ENCODE measurements at regions not wholly inside any gene's neighbourhood (a gene's known extent, or its start where the extent isn't known, plus 50 kb on each side); places are given as distances from the start of the nearest gene placed in this dataset.

- DNase-seq (ENCODE audit: low spot score) = no peak
- Histone ChIP-seq H3K9me2 (replicated peaks; ENCODE audit: insufficient read depth) (no peaks in the 10 kb centered on the region), H3K9me3 (ENCODE audit: low read depth) (no peaks in the 10 kb centered on the region), H3K79me2 (no peaks in the 10 kb centered on the region), H3K27ac (no peak overlapping the region), H3K4me1 (ENCODE audit: insufficient read depth) (no peaks in the 10 kb centered on the region), H3K4me3 (no peak overlapping the region), H3K27me3 (peaks cover 17% of the 10 kb centered on the region), H3K36me3 (replicated peaks; ENCODE audit: insufficient read depth, low read depth) (no peaks in the 10 kb centered on the region), H4K20me1 (ENCODE audit: insufficient read depth, poor library complexity, severe bottlenecking) (no peaks in the 10 kb centered on the region), H2AFZ (no peak overlapping the region), H3K4me2 (no peak overlapping the region)
- no peak for TF ChIP-seq EZH2 (IDR thresholded peaks at IDR 0.05; ENCODE audit: borderline replicate concordance)
- TF ChIP-seq CTCF (IDR thresholded peaks at IDR 0.05; ENCODE audit: poor library complexity) = no peak
- TF ChIP-seq EZH2phosphoT487 (IDR thresholded peaks at IDR 0.05; ENCODE audit: low read depth, severe bottlenecking, unreplicated experiment) = no peak
- WGBS (ENCODE audit: low lambda C conversion rate, missing lambda C conversion rate) = 29% methylated on average over 8 of the region's 8 CpGs
Measured at GRCh38 chr10:131427281-131427680, 115.8 kb upstream of the TCERG1L start.

- peaks cover 21% of the 10 kb centered on the region for H3K27me3 ChIP-seq
- TF ChIP-seq CTCF (IDR thresholded peaks at IDR 0.05; ENCODE audit: poor library complexity) (no peak), EZH2 (IDR thresholded peaks at IDR 0.05; ENCODE audit: borderline replicate concordance) (no peak), EZH2phosphoT487 (IDR thresholded peaks at IDR 0.05; ENCODE audit: low read depth, severe bottlenecking, unreplicated experiment) (no peak)
- H3K79me2 ChIP-seq = no peaks in the 10 kb centered on the region
- no peaks in the 10 kb centered on the region for H3K9me3 ChIP-seq (ENCODE audit: low read depth)
- no peaks in the 10 kb centered on the region for H3K36me3 ChIP-seq (replicated peaks; ENCODE audit: insufficient read depth, low read depth)
- no peak overlapping the region for H3K27ac ChIP-seq
- H3K4me2 ChIP-seq = no peak overlapping the region
- H4K20me1 ChIP-seq (ENCODE audit: insufficient read depth, poor library complexity, severe bottlenecking) = no peaks in the 10 kb centered on the region
- H3K4me1 ChIP-seq (ENCODE audit: insufficient read depth) = no peaks in the 10 kb centered on the region
- H3K9me2 ChIP-seq (replicated peaks; ENCODE audit: insufficient read depth) = no peaks in the 10 kb centered on the region
- H2AFZ ChIP-seq = no peak overlapping the region
- H3K4me3 ChIP-seq = no peak overlapping the region
- no peak for DNase-seq (ENCODE audit: low spot score)
- WGBS (ENCODE audit: low lambda C conversion rate, missing lambda C conversion rate) = 91% methylated on average over 8 of the region's 8 CpGs
Measured at GRCh38 chr10:131427901-131428300, 116.4 kb upstream of the TCERG1L start.

- Histone ChIP-seq H3K27me3 (peaks cover 21% of the 10 kb centered on the region), H3K4me1 (ENCODE audit: insufficient read depth) (no peaks in the 10 kb centered on the region), H3K4me3 (no peak overlapping the region), H3K9me3 (ENCODE audit: low read depth) (no peaks in the 10 kb centered on the region), H3K4me2 (no peak overlapping the region), H3K27ac (no peak overlapping the region), H3K79me2 (no peaks in the 10 kb centered on the region), H3K36me3 (replicated peaks; ENCODE audit: insufficient read depth, low read depth) (no peaks in the 10 kb centered on the region), H3K9me2 (replicated peaks; ENCODE audit: insufficient read depth) (no peaks in the 10 kb centered on the region), H4K20me1 (ENCODE audit: insufficient read depth, poor library complexity, severe bottlenecking) (no peaks in the 10 kb centered on the region), H2AFZ (no peak overlapping the region)
- no peak for DNase-seq (ENCODE audit: low spot score)
- TF ChIP-seq EZH2phosphoT487 (IDR thresholded peaks at IDR 0.05; ENCODE audit: low read depth, severe bottlenecking, unreplicated experiment) (no peak), CTCF (IDR thresholded peaks at IDR 0.05; ENCODE audit: poor library complexity) (no peak), EZH2 (IDR thresholded peaks at IDR 0.05; ENCODE audit: borderline replicate concordance) (no peak)
- WGBS (ENCODE audit: low lambda C conversion rate, missing lambda C conversion rate) = 83% methylated on average over 5 of the region's 5 CpGs
Measured at GRCh38 chr10:131429141-131429540, 117.6 kb upstream of the TCERG1L start.

GRCh38 chr10:131429942-131430341 lies 118.4 kb upstream of the TCERG1L start:
- Histone ChIP-seq H3K4me1 (ENCODE audit: insufficient read depth) (no peaks in the 10 kb centered on the region), H3K27me3 (peaks cover 21% of the 10 kb centered on the region), H3K79me2 (no peaks in the 10 kb centered on the region), H4K20me1 (ENCODE audit: insufficient read depth, poor library complexity, severe bottlenecking) (no peaks in the 10 kb centered on the region), H2AFZ (no peak overlapping the region), H3K9me2 (replicated peaks; ENCODE audit: insufficient read depth) (no peaks in the 10 kb centered on the region), H3K4me3 (no peak overlapping the region), H3K9me3 (ENCODE audit: low read depth) (no peaks in the 10 kb centered on the region), H3K27ac (no peak overlapping the region), H3K36me3 (replicated peaks; ENCODE audit: insufficient read depth, low read depth) (no peaks in the 10 kb centered on the region), H3K4me2 (no peak overlapping the region)
- 81% methylated on average over 14 of the region's 14 CpGs for WGBS (ENCODE audit: low lambda C conversion rate, missing lambda C conversion rate)
- DNase-seq (ENCODE audit: low spot score) = no peak
- no peak for TF ChIP-seq EZH2 (IDR thresholded peaks at IDR 0.05; ENCODE audit: borderline replicate concordance)
- no peak for TF ChIP-seq EZH2phosphoT487 (IDR thresholded peaks at IDR 0.05; ENCODE audit: low read depth, severe bottlenecking, unreplicated experiment)
- no peak for TF ChIP-seq CTCF (IDR thresholded peaks at IDR 0.05; ENCODE audit: poor library complexity)
